AG04450 (cell line): ENCODE measurements at regions not wholly inside any gene's neighbourhood (a gene's known extent, or its start where the extent isn't known, plus 50 kb on each side); places are given as distances from the start of the nearest gene placed in this dataset.
"Not testable (repeated sequence)": the region's sequence is repeated elsewhere in the genome, so short reads cannot be mapped to it uniquely, and the experiment has no call there.

Experiments
- CTCF ChIA-PET: fragments of 300-600, 350-600 bp; formaldehyde crosslinking; extraction: SDS; loops from one replicate; lab custom pipeline; 2022; ENCODE audit warnings: antibody characterized with exemption, inconsistent platforms; lab: Charles Lee
- POLR2A ChIA-PET: fragments of 350-600 bp; formaldehyde crosslinking; extraction: SDS; loops from one replicate; lab custom pipeline; 2021; ENCODE audit warnings: antibody characterized with exemption, inconsistent platforms; lab: Yijun Ruan, JAX
- DNase-seq: peaks from one replicate; pipeline ENCODE4 v3.0.0-alpha.2; 2011; ENCODE audit warnings: low read depth, low spot score
- H3K27ac ChIP-seq: one replicate; pipeline ENCODE4 v1.5.1; 2012; ENCODE audit warnings: low read depth, low read length, control low read depth
- H3K27me3 ChIP-seq: one replicate; pipeline ENCODE4 v1.6.0; 2012; ENCODE audit warnings: low read length; ENCODE audit not compliant: control insufficient read depth, insufficient read depth
- H3K4me3 ChIP-seq: 2 replicates; pipeline ENCODE4 v1.5.1; 2011; ENCODE audit warnings: mild to moderate bottlenecking, low read depth, low read length, control low read depth
- H3K9me3 ChIP-seq: 2 replicates; pipeline ENCODE4 v1.5.1; 2012; ENCODE audit warnings: low read length; ENCODE audit not compliant: control insufficient read depth, insufficient read depth
- CTCF ChIP-seq: IDR thresholded peaks from 2 replicates; pipeline ENCODE4 v1.5.1; 2011; ENCODE audit warnings: low read depth, low read length, control low read depth, inconsistent platforms

- H3K9me3 ChIP-seq, H3K27me3 ChIP-seq, H3K27ac ChIP-seq, DNase-seq, H3K4me3 ChIP-seq, CTCF ChIA-PET, POLR2A ChIA-PET: not testable (repeated sequence)
Measured at GRCh38 chr1:65552484-65552883, 132.0 kb downstream of the LEPR start.

- POLR2A ChIA-PET, H3K27me3 ChIP-seq, H3K4me3 ChIP-seq, H3K27ac ChIP-seq, H3K9me3 ChIP-seq, CTCF ChIA-PET, DNase-seq: not testable (repeated sequence)
Measured at GRCh38 chr1:65554086-65554764, 133.8 kb downstream of the LEPR start.

GRCh38 chr1:65554829-65555228 is 134.4 kb downstream of the LEPR start:
- no peak overlapping the region for H3K27ac ChIP-seq
- no peaks in the 10 kb centered on the region for H3K27me3 ChIP-seq
- no peak for TF ChIP-seq CTCF
- H3K9me3 ChIP-seq, result no peaks in the 10 kb centered on the region; the same call in 1 of the 2 replicates
- CTCF ChIA-PET, result no interaction called here
- POLR2A ChIA-PET, result no interaction called here
- DNase-seq, result no peak
- H3K4me3 ChIP-seq, result no peak overlapping the region

GRCh38 chr1:65558215-65558614 is 137.7 kb downstream of the LEPR start:
- no peak for TF ChIP-seq CTCF
- Histone ChIP-seq H3K27ac (no peak overlapping the region), H3K27me3 (no peaks in the 10 kb centered on the region), H3K4me3 (no peak overlapping the region), H3K9me3 (no peaks in the 10 kb centered on the region)
- ChIA-PET POLR2A (no interaction called here), CTCF (no interaction called here)
- DNase-seq, result no peak

- H3K4me3 ChIP-seq, result no peak overlapping the region
- POLR2A ChIA-PET, result no interaction called here
- H3K9me3 ChIP-seq, result no peaks in the 10 kb centered on the region
- CTCF ChIA-PET, result no interaction called here
- no peak for TF ChIP-seq CTCF
- H3K27ac ChIP-seq, result no peak overlapping the region
- no peaks in the 10 kb centered on the region for H3K27me3 ChIP-seq
- no peak for DNase-seq
Measured at GRCh38 chr1:65564493-65564892, 144.0 kb downstream of the LEPR start.

- ChIA-PET CTCF (no interaction called here), POLR2A (no interaction called here)
- no peak for DNase-seq
Measured at GRCh38 chr1:65568285-65568684, 147.8 kb downstream of the LEPR start.

More at GRCh38 chr1:65568285-65568684, 147.8 kb downstream of the LEPR start:
- H3K27me3 ChIP-seq, result no peaks in the 10 kb centered on the region
- H3K27ac ChIP-seq, result no peak overlapping the region
- no peaks in the 10 kb centered on the region for H3K9me3 ChIP-seq
- TF ChIP-seq CTCF, result no peak
- no peak overlapping the region for H3K4me3 ChIP-seq
